ENCODE measurements at regions not wholly inside any gene's neighbourhood (a gene's known extent, or its start where the extent isn't known, plus 50 kb on each side); places are given as distances from the start of the nearest gene placed in this dataset.

DNA sequence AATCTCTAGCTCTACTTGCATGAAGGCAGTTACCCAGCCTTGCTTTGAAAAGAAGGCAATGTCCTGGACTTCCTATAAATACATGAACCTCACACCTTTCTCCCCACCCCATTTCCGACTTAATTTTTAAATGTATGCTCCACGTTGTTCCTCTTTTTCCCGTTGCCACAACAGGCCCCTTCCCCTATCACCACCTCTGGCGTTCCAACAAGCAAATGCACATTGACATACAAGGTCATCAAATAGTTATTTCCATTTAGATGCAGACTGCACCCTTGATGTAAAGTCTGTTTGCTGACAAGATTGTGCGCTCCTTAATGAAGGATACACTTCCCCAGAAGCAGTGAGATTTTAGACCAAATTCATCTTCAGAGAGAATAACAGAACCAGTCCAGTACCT, 260.7 kb upstream of the UMPS start:
- TF ChIP-seq EZH2phosphoT487 (IDR thresholded peaks at IDR 0.05; ENCODE audit: borderline replicate concordance, low read length) (no peak), CTCF (IDR thresholded peaks at IDR 0.05; ENCODE audit: low read depth, low read length, poor library complexity, severe bottlenecking) (no peak)
- no peaks in the 10 kb centered on the region for H3F3A ChIP-seq (ENCODE audit: control insufficient read depth, insufficient read depth)
- no peaks in the 10 kb centered on the region for H3K36me3 ChIP-seq (ENCODE audit: control insufficient read depth, low read length)
- H3K27me3 ChIP-seq (ENCODE audit: control insufficient read depth, low read length): peaks cover 10% of the 10 kb centered on the region
- H3K4me1 ChIP-seq (ENCODE audit: control insufficient read depth, low read length): no peaks in the 10 kb centered on the region
- H3K4me2 ChIP-seq (ENCODE audit: low read length): no peak overlapping the region
- H3K9me2 ChIP-seq (replicated peaks; ENCODE audit: control insufficient read depth, low read length): no peaks in the 10 kb centered on the region
- H3K27ac ChIP-seq (ENCODE audit: low read depth, low read length): no peak overlapping the region
- H3K9me3 ChIP-seq (ENCODE audit: control insufficient read depth, insufficient read depth, low read length): no peaks in the 10 kb centered on the region
- no peak overlapping the region for H3K4me3 ChIP-seq (ENCODE audit: low read length)
- H4K20me1 ChIP-seq (ENCODE audit: control insufficient read depth, insufficient read depth, low read depth, low read length): no peaks in the 10 kb centered on the region
- no peaks in the 10 kb centered on the region for H3K79me2 ChIP-seq (ENCODE audit: control insufficient read depth, low read length)

DNA sequence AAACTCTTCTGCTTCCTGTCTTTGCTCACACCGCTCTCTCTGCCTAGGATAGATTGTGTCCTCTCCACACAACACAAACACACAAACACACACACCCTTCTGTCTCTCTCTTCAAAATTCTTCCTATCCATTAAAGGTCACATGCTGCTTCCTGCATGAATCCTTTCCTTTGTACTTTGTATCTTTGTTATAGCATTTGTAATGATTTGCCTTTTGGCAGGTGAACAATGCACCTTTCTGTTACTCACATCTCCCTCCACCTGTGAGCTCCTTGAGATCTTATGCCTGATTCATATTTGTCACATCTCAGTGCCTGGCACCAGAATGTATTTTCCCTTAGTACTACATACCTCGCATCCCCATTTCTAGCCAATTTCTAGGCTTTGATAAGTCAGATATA, 251.4 kb upstream of the UMPS start:
- Histone ChIP-seq H3K27ac (ENCODE audit: low read depth, low read length) (no peak overlapping the region), H3K36me3 (ENCODE audit: control insufficient read depth, low read length) (no peaks in the 10 kb centered on the region), H3K79me2 (ENCODE audit: control insufficient read depth, low read length) (no peaks in the 10 kb centered on the region), H4K20me1 (ENCODE audit: control insufficient read depth, insufficient read depth, low read depth, low read length) (no peaks in the 10 kb centered on the region), H3F3A (ENCODE audit: control insufficient read depth, insufficient read depth) (no peaks in the 10 kb centered on the region), H3K4me2 (ENCODE audit: low read length) (no peak overlapping the region), H3K27me3 (ENCODE audit: control insufficient read depth, low read length) (peaks cover 9% of the 10 kb centered on the region; the same call in 1 of the 2 replicates), H3K9me2 (replicated peaks; ENCODE audit: control insufficient read depth, low read length) (no peaks in the 10 kb centered on the region), H3K9me3 (ENCODE audit: control insufficient read depth, insufficient read depth, low read length) (no peaks in the 10 kb centered on the region), H3K4me1 (ENCODE audit: control insufficient read depth, low read length) (no peaks in the 10 kb centered on the region), H3K4me3 (ENCODE audit: low read length) (no peak overlapping the region)
- TF ChIP-seq CTCF (IDR thresholded peaks at IDR 0.05; ENCODE audit: low read depth, low read length, poor library complexity, severe bottlenecking): no peak
- TF ChIP-seq EZH2phosphoT487 (IDR thresholded peaks at IDR 0.05; ENCODE audit: borderline replicate concordance, low read length): no peak

DNA sequence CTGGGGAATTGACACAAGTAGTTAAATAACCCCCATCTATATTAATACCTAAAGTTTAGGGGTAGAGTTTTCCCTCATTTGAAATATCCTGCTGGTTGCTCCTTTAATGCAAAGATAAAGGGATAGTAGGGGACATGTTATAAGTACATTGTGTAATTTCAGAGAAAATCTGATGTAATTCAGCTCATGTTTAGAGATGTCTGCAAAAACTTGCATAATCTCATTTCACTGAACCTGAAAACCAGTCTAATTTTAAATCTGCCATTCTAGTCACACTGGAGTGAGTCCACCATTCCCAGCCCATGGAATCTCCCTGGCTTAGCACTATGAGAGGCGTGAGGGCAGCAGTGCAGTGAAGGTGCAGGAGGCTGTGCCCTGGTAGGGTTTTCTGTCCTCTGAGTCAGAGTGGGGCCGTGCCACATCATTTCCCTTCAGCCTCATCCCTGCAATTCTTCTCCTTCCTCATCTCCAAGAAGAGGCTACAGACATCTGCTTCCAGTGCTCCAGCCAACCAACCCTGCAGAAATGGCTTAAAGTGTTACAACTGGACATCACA, 246.3 kb upstream of the UMPS start:
- TF ChIP-seq CTCF (IDR thresholded peaks at IDR 0.05; ENCODE audit: low read depth, low read length, poor library complexity, severe bottlenecking) (no peak), EZH2phosphoT487 (IDR thresholded peaks at IDR 0.05; ENCODE audit: borderline replicate concordance, low read length) (no peak)
- Histone ChIP-seq H3K27ac (ENCODE audit: low read depth, low read length) (no peak overlapping the region), H3K27me3 (ENCODE audit: control insufficient read depth, low read length) (0 out of 2 replicates have a peak, but pooled peaks cover 2% of the 10 kb centered on the region)

More for the DNA sequence above, 246.3 kb upstream of the UMPS start:
- Histone ChIP-seq H4K20me1 (ENCODE audit: control insufficient read depth, insufficient read depth, low read depth, low read length) (no peaks in the 10 kb centered on the region), H3F3A (ENCODE audit: control insufficient read depth, insufficient read depth) (no peaks in the 10 kb centered on the region), H3K4me2 (ENCODE audit: low read length) (no peak overlapping the region), H3K9me2 (replicated peaks; ENCODE audit: control insufficient read depth, low read length) (no peaks in the 10 kb centered on the region), H3K36me3 (ENCODE audit: control insufficient read depth, low read length) (no peaks in the 10 kb centered on the region), H3K4me1 (ENCODE audit: control insufficient read depth, low read length) (no peaks in the 10 kb centered on the region), H3K9me3 (ENCODE audit: control insufficient read depth, insufficient read depth, low read length) (no peaks in the 10 kb centered on the region), H3K4me3 (ENCODE audit: low read length) (no peak overlapping the region), H3K79me2 (ENCODE audit: control insufficient read depth, low read length) (no peaks in the 10 kb centered on the region)

Data from DOHH2 (cell line).